A673 (cell line): ENCODE measurements at regions not wholly inside any gene's neighbourhood (a gene's known extent, or its start where the extent isn't known, plus 50 kb on each side); places are given as distances from the start of the nearest gene placed in this dataset.

Source experiments
- EZH2 ChIP-seq: fragments of 200-600 bp; sonication (generic); IDR thresholded peaks from 2 replicates; pipeline ENCODE4 v1.6.1; 2017; ENCODE audit warnings: borderline replicate concordance, low read depth, mild to moderate bottlenecking, mixed read lengths, antibody characterized with exemption, low read length; ENCODE audit not compliant: poor library complexity, severe bottlenecking
- TF ChIP-seq, protein P1 (sequence below): fragments of 300-800, 200-600 bp; sonication (generic); conservative IDR thresholded peaks from 2 replicates; pipeline ENCODE4 v1.5.1; 2017; ENCODE audit warnings: low read depth, mild to moderate bottlenecking, antibody characterized with exemption, low read length, moderate library complexity, mixed read lengths

DNA sequence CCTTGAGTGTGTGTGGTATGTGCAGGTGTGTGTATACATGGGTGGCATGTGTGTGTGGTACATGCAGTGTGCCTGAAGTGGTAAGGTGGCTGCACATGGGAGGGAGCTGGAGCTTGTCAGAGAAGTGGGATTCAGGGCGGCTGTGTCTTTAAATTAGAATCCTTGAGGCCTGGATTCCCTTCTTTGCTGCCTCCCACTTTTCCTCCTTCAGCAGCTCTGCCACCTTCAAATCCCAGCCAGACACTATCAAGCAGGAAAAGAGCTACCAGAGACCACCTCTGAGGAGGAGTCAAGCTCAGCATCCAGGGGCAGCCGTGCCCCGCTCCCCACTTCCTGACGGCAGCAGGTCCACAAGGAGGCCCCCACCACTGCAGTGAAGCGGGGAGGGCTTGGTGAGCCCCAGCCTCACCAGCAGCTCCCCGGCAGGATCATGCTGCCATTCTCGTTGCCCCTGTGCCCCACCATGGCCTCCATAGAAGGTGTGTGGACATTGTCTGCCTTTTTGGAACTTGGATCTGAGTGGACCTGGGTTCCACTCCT lies 131.0 kb upstream of the MLN start:
- TF ChIP-seq, protein P1, sequence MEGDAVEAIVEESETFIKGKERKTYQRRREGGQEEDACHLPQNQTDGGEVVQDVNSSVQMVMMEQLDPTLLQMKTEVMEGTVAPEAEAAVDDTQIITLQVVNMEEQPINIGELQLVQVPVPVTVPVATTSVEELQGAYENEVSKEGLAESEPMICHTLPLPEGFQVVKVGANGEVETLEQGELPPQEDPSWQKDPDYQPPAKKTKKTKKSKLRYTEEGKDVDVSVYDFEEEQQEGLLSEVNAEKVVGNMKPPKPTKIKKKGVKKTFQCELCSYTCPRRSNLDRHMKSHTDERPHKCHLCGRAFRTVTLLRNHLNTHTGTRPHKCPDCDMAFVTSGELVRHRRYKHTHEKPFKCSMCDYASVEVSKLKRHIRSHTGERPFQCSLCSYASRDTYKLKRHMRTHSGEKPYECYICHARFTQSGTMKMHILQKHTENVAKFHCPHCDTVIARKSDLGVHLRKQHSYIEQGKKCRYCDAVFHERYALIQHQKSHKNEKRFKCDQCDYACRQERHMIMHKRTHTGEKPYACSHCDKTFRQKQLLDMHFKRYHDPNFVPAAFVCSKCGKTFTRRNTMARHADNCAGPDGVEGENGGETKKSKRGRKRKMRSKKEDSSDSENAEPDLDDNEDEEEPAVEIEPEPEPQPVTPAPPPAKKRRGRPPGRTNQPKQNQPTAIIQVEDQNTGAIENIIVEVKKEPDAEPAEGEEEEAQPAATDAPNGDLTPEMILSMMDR: no peak
- no peak for TF ChIP-seq EZH2
